ENCODE measurements at regions not wholly inside any gene's neighbourhood (a gene's known extent, or its start where the extent isn't known, plus 50 kb on each side); places are given as distances from the start of the nearest gene placed in this dataset.

- H3K27me3 ChIP-seq = no peaks in the 10 kb centered on the region
- no peaks in the 10 kb centered on the region for H3K4me1 ChIP-seq
- H3K27ac ChIP-seq = no peak overlapping the region
- no peak for DNase-seq
- TF ChIP-seq POLR2A (IDR thresholded peaks at IDR 0.05) (no peak), CTCF (IDR thresholded peaks at IDR 0.05) (no peak)
- H3K4me3 ChIP-seq (replicated peaks in 1 of 3) = no peak overlapping the region
- no peaks in the 10 kb centered on the region for H3K36me3 ChIP-seq
- no peaks in the 10 kb centered on the region for H3K9me3 ChIP-seq
- intact Hi-C loops (cut with DNase I) = no loop called here
Observed at GRCh38 chr1:222326710-222327036, 221.2 kb downstream of the HHIPL2 start.

DNA sequence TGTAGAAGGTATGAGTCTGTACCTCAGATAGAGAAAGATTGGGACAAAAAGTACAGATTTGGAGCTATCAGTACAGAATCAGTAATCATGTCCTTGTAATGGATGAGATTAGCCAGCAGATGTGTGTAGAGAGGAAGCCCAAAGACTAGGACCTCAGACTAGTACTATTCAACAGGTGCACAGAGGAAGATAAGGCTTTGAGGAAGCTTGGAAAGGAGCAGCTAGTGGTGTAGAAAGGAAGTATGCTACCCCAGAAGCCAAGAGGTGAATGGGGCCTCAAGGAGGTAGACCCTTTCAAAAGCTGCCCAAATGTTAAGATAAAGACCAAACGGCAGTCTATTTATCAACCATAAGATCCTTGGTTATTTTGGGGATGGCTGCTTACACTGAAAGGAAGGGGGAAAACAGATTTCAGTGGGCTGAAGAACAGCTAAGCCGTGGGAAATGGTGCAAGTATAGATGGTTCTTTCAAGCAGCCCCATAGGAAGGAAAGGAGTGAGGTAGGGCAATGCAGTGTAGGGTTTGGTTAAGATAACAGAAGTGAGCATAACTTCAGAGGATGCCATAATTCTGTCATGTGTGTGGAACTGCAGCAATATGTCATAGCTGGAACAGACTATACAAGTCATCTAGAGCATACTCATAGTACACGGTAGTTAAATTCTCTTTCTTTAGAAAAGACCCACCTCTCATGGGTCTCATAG lies 221.7 kb downstream of the HHIPL2 start:
- intact Hi-C loops (cut with DNase I) = no loop called here
- no peaks in the 10 kb centered on the region for H3K36me3 ChIP-seq
- 80 to 81% methylated on average over 3 of the region's 3 CpGs for WGBS, 2 donors

DNA sequence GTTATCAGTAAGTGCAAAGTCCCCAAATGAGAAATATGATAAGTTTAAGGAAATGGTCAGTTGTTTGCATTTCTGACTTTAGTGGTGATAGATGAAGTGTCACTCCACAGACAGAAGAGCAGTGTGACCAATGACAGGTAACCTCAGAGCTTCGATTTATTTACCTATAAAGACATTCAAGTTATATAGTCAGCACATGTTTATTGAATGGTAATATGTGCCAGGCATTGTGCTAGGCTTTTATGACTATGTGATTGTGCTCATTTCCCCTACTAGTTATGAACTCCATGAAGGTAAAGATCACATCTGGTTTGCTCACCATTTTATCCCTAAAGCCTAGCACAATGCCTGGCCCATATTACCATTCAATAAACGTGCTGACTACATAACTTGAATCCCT lies 222.4 kb downstream of the HHIPL2 start:
- no peak for TF ChIP-seq CTCF (IDR thresholded peaks at IDR 0.05)
- intact Hi-C loops (cut with DNase I) = no loop called here
- DNase-seq = no peak
- H3K36me3 ChIP-seq = no peaks in the 10 kb centered on the region
- no peak overlapping the region for H3K27ac ChIP-seq
- H3K27me3 ChIP-seq = no peaks in the 10 kb centered on the region
- no peak overlapping the region for H3K4me3 ChIP-seq (replicated peaks in 1 of 3)
- H3K9me3 ChIP-seq = no peaks in the 10 kb centered on the region
- WGBS, 2 donors = 83 to 84% methylated on average over 2 of the region's 2 CpGs
- no peaks in the 10 kb centered on the region for H3K4me1 ChIP-seq

More for the DNA sequence above, 221.7 kb downstream of the HHIPL2 start:
- DNase-seq = no peak
- TF ChIP-seq CTCF (IDR thresholded peaks at IDR 0.05) = no peak
- TF ChIP-seq POLR2A (IDR thresholded peaks at IDR 0.05) = no peak
- H3K4me3 ChIP-seq (replicated peaks in 1 of 3) = no peak overlapping the region
- no peaks in the 10 kb centered on the region for H3K9me3 ChIP-seq
- no peaks in the 10 kb centered on the region for H3K27me3 ChIP-seq
- H3K27ac ChIP-seq = no peak overlapping the region
- H3K4me1 ChIP-seq = no peaks in the 10 kb centered on the region

GRCh38 chr1:222314839-222315238 lies 233.1 kb downstream of the HHIPL2 start:
- 91 to 96% methylated on average over 2 of the region's 2 CpGs for WGBS, 2 donors
- Histone ChIP-seq H3K4me1 (no peaks in the 10 kb centered on the region), H3K4me3 (replicated peaks in 1 of 3) (no peak overlapping the region), H3K9me3 (no peaks in the 10 kb centered on the region), H3K27me3 (no peaks in the 10 kb centered on the region), H3K36me3 (no peaks in the 10 kb centered on the region), H3K27ac (no peak overlapping the region)
- no peak for DNase-seq
- TF ChIP-seq CTCF (IDR thresholded peaks at IDR 0.05) (no peak), POLR2A (IDR thresholded peaks at IDR 0.05) (no peak)
- intact Hi-C loops (cut with DNase I) = no loop called here

DNA sequence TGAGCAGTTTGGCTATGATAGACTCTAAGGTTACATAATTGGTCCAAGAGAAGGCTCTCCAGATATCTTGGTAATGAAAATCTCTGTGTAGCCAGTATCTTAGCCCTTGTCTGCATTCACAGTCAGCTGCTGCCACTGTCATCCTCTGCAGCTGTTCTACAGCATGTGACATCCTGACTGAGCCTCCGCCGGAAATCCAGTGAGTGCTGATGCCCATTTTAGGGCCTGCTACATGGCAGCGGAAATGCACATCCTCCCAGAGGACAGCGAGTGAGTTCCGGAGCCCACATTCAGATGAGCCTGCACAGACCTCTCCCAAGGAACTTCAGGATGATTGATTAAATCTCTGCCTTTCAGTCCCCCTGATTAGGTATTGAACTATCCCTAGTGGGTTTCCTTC lies 237.1 kb downstream of the HHIPL2 start:
- TF ChIP-seq CTCF (IDR thresholded peaks at IDR 0.05) (no peak), POLR2A (IDR thresholded peaks at IDR 0.05) (no peak)
- no peaks in the 10 kb centered on the region for H3K9me3 ChIP-seq
- no peak overlapping the region for H3K27ac ChIP-seq
- H3K36me3 ChIP-seq = no peaks in the 10 kb centered on the region
- DNase-seq = no peak
- H3K27me3 ChIP-seq = no peaks in the 10 kb centered on the region
- WGBS, 2 donors = 67 to 96% methylated on average over 5 of the region's 5 CpGs
- H3K4me3 ChIP-seq (replicated peaks in 1 of 3) = no peak overlapping the region
- intact Hi-C loops (cut with DNase I) = no loop called here
- no peaks in the 10 kb centered on the region for H3K4me1 ChIP-seq
